ENCODE measurements at regions not wholly inside any gene's neighbourhood (a gene's known extent, or its start where the extent isn't known, plus 50 kb on each side); places are given as distances from the start of the nearest gene placed in this dataset.

DNA sequence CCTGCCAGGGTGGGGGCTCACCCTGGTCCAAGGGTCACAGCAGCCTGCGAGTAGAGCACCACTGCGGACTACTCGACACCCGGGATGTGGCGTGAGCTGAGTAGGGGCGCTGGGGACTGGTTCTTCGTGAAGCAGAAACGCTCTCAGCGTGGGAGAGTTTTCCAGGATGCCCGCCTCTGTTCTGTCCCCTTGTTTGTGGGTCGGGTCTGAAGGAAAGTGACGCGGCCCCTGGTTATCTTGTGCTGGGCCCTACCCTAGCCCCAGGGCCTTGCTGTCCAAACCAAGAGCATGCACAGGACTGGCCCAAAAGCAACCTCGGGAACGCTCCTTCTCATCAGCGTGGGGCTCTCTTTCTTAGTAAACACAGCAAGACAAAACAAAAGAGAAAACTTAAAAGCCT, 303.3 kb downstream of the IRF8 start:
- DNase-seq = no peak

DNA sequence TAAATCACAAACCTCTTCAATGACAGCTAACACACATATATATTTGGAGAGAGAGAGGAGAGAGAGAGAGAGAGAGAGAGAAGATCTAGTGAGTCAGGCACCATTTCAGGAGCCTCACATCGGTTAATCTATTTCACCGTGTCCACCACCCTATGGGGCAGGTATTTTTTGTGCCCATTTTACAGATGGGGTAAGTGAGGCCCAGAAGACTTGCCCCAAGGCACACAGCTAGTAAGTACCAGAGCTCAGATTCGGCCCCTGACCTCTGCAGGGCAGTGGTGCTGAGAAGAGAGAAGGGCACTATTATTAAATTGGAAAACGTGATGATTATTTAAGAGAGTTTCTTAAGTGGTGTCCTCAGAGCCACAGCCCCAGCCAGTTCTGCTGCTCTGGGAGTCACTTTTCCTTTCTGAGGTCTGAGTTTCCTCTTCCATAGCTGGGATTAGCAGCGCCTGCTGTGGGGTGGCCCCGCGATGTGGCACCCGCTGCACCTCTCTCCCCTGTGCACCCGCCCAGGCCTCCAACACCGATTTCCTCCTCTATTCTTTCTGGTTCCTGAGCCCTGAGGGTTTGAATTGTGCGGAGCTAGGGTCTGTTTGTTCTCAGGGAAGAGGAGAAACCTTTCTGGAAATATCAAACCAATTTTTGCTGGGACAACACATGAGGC, 303.9 kb downstream of the IRF8 start:
- DNase-seq = no peak

DNA sequence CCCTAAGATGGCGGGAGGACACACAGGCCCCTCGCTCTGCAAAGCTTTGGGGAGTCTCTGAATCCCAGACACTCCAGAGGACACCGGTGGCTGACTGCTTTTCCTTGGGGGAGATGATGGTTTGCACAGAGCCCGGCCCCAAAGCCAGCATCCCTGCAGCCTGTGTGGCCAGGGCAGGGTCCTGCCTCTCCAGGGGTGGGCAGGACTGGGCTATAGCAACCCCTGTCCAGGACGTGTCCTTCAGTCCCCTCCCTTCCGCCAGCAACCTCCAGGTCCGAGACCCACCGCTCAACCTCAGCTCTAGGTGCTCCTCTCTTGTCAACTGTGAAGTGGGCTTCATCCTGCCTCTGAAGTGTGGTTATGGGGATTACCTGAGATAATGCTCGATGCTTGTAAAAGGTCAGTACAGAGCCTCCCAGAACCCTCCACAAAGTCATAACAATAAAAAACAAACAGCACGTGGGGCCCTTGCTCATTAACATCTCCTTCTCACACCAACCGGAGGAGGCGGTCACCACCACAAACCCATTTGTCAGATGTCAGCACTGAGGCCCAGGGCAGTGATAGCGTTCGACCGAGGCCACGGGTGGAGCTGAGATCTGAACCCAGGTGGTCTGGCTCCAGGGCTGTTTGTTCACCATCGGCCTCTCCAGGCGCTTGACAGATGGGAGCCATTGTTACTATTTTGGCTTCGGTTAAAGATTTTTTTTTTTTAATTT, 304.8 kb downstream of the IRF8 start:
- DNase-seq = no peak

DNA sequence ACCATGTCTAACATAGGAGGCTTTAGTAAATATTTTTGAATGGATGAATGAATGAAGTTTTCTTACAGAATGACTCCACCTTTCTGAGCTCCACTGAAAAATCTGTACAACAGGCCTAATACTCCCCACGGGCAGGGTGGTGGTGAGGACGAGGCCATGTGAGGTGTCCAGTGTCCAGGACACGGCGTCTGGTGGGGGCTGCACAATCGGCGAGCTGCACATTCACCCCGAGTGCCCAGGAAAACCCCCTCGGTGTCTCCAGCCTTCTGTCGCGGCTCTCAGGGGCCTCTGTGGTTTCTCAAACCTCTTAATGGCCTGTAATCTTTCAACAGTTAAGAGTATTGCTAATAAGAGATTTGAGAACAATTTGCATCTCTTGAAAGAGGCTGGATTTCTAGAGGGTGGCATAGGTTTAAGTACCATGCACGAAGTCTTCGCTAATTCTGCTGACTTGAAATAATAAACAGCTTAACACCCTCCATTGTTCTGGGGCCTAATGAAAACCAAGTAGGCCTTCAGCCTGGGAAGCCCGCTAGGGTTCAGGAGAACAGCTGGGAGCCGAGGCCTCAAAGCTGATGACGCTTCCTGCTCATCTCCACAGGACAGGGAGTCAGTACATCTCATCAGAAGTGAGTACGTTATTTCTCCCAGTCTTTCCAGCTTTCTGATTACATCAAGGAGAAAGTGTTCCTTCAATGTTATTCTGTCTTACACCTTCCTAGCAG, 304.6 kb upstream of the FOXF1 start:
- DNase-seq = no peak

DNA sequence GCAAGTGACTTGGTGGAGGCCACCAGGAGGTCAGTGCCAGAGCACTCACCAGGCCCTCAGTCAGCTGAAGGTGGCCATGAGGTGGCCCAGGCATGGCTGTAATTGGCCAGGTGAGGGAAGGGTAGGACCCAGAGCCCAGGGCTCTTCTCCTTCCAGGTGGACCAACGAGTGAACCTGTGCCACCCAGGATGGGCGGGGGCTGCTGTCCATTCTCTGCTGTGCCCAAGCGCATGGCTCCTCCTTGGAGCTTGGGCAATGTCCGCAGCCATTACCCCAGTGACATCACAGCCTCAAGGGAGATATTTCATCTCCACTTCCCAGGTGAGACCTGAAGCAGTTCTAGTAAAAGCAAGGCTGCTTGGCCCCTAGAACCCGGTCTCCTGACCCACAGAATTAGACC, 303.0 kb upstream of the FOXF1 start:
- no peak for DNase-seq

DNA sequence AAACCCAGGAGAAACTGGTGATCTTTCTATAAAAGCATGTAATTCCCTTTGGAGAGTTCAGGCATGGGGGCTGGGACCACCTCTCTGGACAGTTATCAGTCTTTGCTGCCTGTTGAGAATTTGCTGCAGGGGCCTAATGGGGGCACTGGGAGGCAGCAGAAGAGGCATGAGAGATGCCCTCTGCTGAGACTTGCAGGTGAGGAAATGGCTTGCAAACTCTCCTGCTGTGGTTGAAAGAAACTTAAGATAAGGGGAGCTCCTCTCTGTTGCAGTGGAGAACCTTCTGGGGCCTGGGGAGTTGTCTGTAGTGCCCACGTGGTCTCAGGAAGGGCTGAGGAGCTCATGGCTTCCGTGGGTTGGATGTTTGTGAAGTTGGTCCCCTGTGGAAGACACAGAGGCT, 301.1 kb upstream of the FOXF1 start:
- no peak for DNase-seq

DNA sequence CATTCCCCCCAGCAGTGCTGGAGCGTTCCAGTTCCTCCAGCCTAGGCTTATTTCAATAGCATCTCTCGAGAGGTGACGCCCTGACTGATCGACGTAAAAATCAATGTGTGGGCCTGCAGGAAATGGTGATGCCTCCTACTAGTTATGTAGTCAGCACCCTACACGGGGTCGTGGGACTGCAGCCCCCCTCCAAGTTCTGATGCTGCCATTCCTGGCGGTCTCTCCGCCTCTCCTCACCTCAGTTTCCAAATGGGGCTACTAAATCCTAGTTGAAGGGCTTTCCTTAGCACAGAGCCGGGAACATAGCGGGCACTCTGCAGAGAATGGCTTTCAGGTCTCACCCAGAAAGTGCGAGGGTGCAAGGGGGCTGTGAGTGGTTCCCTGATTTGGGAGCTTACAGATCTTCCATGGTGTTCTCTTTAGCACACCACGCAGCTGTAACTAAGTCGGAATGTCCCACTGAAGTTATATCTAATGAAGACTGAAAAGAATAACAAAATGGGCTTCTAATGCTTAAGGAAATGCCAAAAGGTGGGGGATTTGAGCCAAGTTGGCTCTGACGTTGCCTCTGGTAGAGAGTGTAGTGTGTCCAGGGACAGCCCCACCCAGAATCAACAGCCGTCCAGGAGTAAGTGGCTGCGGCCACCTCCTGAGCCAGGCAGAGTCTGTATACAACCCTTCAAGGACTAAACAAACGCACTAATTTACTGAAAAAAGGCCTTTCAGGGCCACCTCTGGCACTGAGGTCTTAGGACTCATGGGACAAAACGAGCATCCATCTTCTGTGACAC, 299.7 kb upstream of the FOXF1 start:
- no peak for DNase-seq

DNA sequence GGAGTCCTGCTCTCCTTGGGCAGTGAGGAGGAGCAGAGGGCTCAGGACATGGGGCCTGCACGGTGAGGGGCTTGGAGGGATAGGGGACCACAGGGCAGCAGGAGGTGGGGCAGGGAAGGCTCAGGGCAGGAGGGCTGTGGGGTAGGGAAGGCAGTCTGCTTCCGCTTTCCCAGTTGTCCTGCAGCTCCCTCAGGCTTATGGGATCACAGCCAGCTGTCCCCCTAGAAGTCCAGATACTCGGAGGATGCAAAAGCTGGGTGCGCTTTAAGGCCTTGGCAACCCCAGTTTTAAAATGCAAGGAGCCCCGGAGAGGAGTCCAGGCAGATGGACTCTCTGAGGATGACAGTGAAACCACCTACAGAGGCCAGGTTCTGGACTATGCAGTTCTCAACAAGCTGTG, 299.1 kb upstream of the FOXF1 start:
- DNase-seq = no peak

DNA sequence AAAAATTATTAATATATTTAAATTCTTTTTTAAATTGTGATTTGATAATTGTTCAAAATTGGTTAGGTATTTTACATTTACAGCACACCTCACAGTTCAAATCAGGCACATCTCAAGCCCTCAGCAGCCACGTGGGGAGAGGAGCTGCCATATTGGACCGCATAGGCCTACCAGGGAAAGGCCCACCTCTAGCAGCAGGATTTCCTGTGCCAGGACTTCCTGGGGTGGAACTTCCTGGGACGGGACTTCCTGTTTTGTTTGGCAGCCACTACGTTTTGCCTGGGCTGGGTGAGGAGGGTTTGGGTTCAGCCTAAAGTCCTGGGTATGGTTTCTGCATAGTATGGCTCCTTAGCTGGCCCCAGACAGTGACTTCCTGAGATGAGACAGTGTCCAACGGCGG, 298.5 kb upstream of the FOXF1 start:
- DNase-seq = no peak

DNA sequence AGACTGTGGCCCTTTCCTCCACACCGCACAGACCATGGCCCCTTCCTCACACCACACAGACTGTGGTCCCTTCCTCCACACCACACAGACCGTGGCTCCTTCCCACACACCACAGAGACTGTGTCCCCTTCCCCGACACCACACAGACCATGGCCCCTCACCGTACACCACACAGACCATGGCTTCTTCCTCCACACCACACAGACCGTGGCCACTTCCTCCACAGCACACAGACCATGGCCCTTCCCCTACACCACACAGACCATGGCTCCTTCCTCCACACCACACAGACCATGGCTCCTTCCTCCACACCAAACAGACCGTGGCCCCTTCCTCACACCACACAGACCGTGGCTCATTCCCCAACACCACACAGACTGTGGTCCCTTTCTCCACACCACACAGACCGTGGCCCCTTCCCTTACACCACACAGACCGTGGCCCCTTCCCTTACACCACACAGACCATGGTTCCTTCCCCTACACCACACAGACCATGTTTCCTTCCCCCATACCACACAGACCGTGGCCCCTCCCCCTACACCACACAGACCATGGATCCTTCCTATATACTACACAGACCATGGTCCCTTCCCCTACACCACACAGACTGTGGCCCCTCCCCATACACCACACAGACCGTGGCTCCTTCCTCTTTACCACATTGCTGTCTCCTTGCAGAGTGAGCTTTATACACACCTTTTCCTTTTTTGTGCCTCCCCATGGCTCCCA, 297.5 kb upstream of the FOXF1 start:
- no peak for DNase-seq

DNA sequence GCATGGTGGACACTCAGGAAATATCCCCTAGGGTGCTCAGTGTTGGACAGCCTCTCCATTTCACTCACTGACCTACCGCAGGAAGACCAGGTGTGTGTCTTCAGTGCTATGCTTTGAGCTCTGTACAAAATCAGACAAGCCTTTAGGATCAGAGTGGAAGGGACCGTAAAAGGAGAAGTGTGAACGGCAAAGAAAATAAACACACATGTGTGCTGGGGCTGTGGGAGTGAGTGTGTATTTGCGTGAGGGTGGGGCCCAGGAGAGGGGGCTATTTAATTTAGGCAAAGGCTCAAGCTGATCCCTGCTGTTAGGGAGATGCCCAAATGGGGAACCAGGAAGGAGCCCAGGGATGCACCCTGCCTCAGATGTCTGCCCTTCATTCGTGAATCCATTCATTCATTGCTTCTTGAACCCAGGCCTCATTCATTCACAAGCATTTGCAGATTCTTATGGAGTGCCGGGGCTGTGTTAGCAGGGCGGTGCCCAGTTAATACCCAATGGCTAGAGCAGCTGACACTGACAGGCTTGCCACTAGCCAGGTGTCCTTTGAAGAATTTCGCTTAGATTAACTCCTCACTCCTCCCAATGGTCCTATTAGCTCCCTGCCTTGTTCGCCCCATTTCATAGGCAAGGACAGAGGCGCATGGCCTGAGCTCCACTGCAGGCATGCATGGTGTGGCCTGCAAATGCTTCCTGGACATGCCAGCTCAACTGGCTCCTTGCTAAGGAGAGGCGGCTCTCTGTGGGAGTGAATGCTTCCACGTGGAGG, 296.7 kb upstream of the FOXF1 start:
- no peak for DNase-seq

DNA sequence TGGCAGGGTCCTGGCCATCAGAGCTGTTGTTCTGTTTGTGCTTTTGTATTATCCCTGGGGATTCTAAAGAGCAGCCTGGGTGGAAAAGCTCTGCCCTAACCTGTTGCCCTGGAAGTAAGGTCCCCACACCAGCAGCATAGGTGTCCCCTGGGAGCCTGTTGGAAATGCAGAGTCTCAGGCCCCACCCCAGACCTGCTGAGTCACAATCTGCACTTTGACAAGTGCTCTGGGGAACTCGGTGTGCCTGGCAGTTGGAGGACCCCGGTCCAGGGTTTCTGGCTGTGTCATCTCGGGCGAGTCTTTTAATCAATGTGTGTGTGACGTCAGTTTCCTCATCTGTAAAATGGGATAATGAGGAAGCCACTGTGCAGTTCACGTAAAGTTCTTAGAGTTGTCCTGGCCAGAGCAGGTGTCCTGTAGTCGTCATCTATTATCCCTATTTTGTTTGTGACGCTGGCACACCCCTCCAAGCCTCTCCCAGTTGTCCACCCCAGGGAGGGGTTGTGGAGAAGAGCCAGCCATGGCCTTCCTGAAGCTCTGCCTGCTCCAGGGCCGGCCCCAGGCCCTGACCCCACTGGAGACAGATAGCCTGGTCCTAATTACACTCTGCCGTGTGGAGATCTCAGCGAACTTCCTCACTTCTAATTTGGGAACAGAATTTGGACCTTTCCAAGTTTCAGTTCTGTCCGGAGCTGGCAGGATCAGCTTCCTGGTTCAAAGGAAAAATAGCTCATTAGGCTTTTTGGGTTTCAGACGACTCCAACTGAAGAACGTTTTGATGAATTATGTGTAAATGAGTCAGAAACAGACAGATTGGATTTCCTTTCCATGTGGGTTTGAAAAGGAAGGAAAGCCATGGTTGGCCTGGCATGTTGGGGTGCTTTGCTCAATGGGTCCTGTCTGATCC, 295.7 kb upstream of the FOXF1 start:
- no peak for DNase-seq

DNA sequence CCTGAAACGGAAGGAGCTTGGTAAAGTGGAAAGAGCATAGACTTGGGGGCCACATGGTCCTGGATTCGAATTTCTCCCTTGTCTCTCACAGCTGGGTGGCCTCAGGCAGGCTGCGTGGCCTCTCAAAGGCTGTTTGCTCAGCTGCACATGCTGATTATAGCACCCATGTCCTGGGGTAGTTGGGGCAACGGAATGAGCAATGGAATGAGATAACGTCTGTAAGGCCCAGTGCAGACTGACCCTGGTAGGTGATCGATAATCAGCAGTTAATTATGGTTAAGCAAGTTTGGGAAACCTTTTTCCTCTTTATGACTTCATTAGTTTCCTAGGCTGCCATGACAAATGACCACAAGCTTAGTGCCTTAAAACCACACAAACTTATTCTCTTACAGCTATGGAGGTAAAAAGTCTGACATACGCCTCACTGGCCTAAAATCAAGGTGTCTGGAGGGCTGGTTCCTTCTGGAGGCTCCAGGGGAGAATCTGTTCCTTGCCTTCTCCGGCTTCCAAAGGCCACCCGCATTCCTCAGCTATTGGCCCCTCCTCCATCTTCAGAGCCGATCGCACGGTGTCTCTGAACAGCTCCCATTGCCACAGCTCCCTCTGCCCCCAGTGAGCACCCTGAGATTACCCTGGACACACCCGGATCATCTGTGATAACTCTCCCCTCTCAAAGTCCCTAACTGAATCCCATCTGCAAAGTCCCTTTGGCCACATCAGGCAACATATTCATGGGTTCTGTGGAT, 294.9 kb upstream of the FOXF1 start:
- DNase-seq = no peak

DNA sequence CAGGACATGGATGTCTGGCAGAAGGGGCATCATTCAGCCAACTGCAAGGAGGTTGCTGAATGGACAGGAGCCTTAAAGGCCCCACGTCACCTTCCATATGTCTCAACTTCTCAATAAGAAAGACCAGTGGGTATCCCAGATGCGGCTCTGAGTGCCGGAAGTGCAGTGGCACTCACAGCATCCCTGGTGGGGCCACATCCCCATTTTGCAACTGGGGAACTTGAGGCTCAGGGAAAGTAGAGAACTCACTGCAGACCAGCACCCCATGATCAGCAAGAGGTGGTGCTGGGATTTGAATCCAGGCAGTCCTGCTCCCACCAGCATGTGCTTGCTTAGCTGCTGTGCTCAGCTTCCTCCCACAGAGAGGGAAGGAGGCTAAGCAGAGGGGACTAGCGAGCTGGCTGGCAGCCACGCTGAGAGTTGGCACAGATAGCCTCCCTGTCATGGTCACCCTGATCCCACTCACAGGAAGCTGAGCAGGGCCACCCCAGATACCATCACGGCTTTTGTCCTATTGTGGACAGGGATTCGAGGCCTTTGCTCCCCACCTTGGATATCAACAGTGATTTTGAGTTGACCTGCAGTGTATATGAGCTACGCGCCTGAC, 294.2 kb upstream of the FOXF1 start:
- no peak for DNase-seq

DNA sequence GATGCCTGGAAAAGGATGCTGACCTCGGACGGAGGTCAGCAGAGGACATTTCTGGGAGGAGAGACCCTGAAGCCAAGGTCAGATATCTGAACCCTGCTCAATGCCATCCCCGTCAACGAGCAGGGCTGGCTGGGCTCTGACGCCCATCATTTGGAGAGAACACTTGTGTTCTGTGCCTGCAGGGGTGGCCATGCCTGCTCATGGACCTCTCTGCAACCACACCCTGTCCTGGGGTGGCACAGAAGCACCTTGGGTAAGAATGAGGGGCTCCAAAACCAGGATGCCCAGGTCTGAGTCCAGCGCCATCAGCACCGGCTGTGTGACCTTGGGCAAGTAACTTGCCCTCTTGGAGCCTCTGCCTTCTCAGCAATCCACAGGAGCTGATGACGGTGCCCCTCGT, 293.7 kb upstream of the FOXF1 start:
- no peak for DNase-seq

DNA sequence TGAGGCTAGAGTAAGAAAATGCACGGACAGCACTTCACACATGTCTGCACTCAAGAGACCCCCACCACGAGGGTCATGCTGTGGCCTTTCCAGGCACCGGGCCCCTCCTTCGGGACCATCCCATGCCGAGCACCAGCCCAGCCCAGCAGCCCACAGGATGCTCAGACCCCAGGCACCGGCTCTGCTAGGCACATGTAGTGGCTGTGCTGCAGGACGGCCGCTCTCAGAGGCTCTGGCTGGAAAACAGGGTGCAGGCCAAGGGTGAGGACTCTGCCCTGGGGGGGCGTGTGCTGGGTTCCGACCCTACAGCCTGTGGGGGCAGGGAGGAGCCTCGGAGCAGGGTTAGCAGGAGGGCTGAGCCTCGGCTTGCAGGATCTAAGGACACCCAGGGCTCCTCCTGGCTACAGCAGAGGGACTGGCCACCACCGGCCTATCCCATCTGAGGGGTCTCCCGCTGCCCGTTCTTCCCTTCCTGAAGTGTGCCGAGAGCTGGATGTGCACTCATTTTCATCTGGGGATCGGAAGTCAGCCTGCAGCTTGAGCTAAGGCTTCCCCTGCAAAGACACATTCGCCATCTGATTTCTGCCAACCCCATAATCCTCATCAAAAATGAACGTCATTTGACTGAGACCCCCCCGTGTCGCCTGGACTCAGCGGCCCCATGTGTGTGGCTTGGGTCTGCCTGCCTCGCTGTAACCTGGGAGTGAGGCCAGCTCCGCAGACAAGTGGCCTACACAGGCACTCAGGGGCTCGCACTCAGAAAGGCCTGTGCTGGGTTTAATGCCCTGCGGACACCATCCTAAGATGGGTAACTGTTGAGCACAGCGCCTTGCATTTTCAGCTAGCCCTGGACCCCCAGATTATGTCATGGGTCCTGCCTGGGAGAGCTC, 293.1 kb upstream of the FOXF1 start:
- DNase-seq = no peak

DNA sequence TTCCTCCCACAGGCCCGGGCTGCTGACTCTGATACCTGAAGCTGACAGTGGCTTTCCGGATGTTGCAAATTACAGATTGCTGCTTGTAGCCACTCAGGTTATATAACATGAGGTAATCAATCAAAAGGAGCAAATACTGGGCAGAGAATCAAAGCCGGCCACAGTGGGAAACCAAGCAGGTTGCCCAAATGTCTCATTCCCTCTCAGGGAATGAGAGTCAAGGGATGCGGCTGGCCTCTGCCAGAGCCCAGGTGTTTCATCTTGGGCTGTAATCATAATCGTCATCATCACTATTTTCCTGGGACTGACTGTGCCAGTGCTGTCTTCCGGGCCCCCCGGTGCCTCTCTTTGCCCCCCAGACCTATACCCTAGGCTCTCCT, 292.4 kb upstream of the FOXF1 start:
- no peak for DNase-seq

DNA sequence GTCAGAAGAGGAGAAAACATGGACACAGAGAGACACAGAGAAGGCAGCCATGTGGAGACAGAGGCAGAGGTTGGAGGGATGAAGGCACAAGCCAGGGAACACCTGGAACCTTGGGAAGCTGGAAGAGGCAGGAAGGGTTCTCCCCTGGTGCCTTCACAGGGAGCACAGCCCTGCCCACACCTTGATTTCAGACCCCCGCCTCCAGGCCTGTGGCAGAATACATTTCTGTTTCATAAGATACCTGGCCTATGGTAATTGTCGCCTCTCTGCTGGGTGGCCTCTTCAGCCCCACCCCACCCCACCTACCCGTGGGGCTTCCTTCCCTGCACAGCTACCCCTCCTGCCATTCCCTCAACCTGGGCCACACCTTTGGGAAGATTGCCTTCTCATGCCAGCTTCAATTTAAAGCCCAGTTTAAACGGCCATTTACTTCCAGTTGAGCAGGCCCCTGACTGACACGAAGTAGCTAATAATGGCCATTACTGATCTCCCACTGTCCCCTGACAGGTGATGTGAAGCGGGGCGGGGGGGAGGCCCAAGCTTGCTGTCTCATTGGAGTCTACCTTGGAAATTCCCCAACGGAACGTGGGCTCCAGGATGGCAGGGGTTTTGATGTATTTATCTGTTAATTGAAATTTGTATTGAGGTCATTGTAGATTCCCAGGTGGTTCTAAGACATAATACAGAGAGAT, 291.7 kb upstream of the FOXF1 start:
- no peak for DNase-seq

Measured in HCEC 1CT (cell line).